HEK293T (cell line): ENCODE measurements at regions not wholly inside any gene's neighbourhood (a gene's known extent, or its start where the extent isn't known, plus 50 kb on each side); places are given as distances from the start of the nearest gene placed in this dataset.

Experiments
- BHLHE40 ChIP-seq: fragments of 450-650 bp; IDR thresholded peaks from 2 replicates; pipeline ENCODE4 v1.6.1; 2016; ENCODE audit warnings: mild to moderate bottlenecking, moderate library complexity, borderline replicate concordance
- CTBP1 ChIP-seq: fragments of 450-650 bp; IDR thresholded peaks from 2 replicates; pipeline ENCODE4 v1.6.1; 2016; ENCODE audit warnings: borderline replicate concordance
- FOXK2 ChIP-seq: fragments of 450-650 bp; IDR thresholded peaks from 2 replicates; pipeline ENCODE4 v1.6.1; 2016; ENCODE audit warnings: mild to moderate bottlenecking
- FOXM1 ChIP-seq: fragments of 450-650 bp; IDR thresholded peaks from 2 replicates; pipeline ENCODE4 v1.6.1; 2017; ENCODE audit warnings: mild to moderate bottlenecking, borderline replicate concordance
- LEF1 ChIP-seq: fragments of 450-650 bp; IDR thresholded peaks from 2 replicates; pipeline ENCODE4 v1.6.1; 2017; ENCODE audit warnings: mild to moderate bottlenecking, borderline replicate concordance
- NFRKB ChIP-seq: fragments of 450-650 bp; IDR thresholded peaks from 2 replicates; pipeline ENCODE4 v1.6.1; 2016; ENCODE audit warnings: mild to moderate bottlenecking, moderate library complexity
- SP1 ChIP-seq: fragments of 450-650 bp; IDR thresholded peaks from 2 replicates; pipeline ENCODE4 v1.6.1; 2017
- SUZ12 ChIP-seq: fragments of 450-650 bp; IDR thresholded peaks from 2 replicates; pipeline ENCODE4 v1.6.1; 2016; ENCODE audit warnings: mild to moderate bottlenecking
- TF ChIP-seq, protein P1 (sequence below): fragments of 450-650 bp; IDR thresholded peaks from 2 replicates; pipeline ENCODE4 v1.6.1; 2016

DNA sequence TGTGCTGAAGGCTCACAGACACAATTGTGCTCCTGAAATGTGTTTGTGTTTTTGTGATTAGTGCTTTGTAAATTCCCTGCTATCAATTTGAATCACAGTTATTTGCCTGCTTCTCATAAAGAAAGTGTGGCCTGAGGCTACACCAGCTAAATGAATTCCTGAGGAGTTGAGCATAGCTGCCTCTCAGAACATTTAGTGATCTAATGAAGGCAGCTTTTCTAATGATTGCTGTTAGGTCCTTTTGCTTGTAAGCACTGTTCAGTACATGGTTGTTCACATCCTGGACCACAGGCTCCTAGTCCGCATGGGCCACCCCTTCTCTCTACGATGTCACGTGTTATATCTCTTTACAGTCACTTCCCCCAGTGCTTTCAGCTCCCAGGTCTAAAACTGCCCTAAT lies 238.2 kb downstream of the B3GLCT start:
- TF ChIP-seq, protein P1, sequence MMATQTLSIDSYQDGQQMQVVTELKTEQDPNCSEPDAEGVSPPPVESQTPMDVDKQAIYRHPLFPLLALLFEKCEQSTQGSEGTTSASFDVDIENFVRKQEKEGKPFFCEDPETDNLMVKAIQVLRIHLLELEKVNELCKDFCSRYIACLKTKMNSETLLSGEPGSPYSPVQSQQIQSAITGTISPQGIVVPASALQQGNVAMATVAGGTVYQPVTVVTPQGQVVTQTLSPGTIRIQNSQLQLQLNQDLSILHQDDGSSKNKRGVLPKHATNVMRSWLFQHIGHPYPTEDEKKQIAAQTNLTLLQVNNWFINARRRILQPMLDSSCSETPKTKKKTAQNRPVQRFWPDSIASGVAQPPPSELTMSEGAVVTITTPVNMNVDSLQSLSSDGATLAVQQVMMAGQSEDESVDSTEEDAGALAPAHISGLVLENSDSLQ: no peak
- no peak for TF ChIP-seq CTBP1
- TF ChIP-seq LEF1: no peak
- TF ChIP-seq NFRKB: no peak
- TF ChIP-seq SUZ12: no peak
- TF ChIP-seq BHLHE40: no peak
- no peak for TF ChIP-seq SP1
- no peak for TF ChIP-seq FOXM1
- no peak for TF ChIP-seq FOXK2
